Vagina (tissue), 2 donors: ENCODE measurements at regions not wholly inside any gene's neighbourhood (a gene's known extent, or its start where the extent isn't known, plus 50 kb on each side); places are given as distances from the start of the nearest gene placed in this dataset.
"Not testable (repeated sequence)": the region's sequence is repeated elsewhere in the genome, so short reads cannot be mapped to it uniquely, and the experiment has no call there.

Experiments used
- DNase-seq, 2 donors: peaks; one replicate each; pipeline ENCODE4 v3.0.0-alpha.2; 2017; ENCODE audit errors: extremely low spot score in 2 of 2
- H3K27ac ChIP-seq: fragments of 200-600 bp; sonication (generic); one replicate; pipeline ENCODE4 v1.5.1; 2019
- H3K27me3 ChIP-seq: fragments of 200-600 bp; sonication (generic); one replicate; pipeline ENCODE4 v1.5.1; 2019
- H3K36me3 ChIP-seq, 2 donors: fragments of 200-600 bp; sonication (generic); one replicate each; pipeline ENCODE4 v1.5.1; 2017 to 2019
- H3K4me1 ChIP-seq: fragments of 200-600 bp; sonication (generic); one replicate; pipeline ENCODE4 v1.5.1; 2019
- H3K4me3 ChIP-seq, 2 donors: fragments of 200-600 bp; sonication (generic); 1 replicate in 1 of 2; 2 replicates in 1 of 2; pipeline ENCODE4 v1.5.1; 2016 to 2019
- H3K9me3 ChIP-seq: fragments of 200-600 bp; sonication (generic); one replicate; pipeline ENCODE4 v1.5.1; 2019
- CTCF ChIP-seq, 3 experiments: fragments of 450-650 bp in 2 of 3; fragments of 200-600 bp in 1 of 3; sonication (generic) in 1 of 3; IDR thresholded peaks; one replicate each; pipeline ENCODE4 v1.5.1; 2017 to 2019; ENCODE audit warnings: antibody characterized with exemption in 3 of 3, mild to moderate bottlenecking in 2 of 3, moderate library complexity in 2 of 3
- POLR2A ChIP-seq, 2 donors: fragments of 450-650 bp; IDR thresholded peaks; one replicate each; pipeline ENCODE4 v1.6.1; 2017; ENCODE audit warnings: antibody characterized with exemption in 2 of 2, mild to moderate bottlenecking in 2 of 2, moderate library complexity in 2 of 2
- POLR2AphosphoS5 ChIP-seq, 2 donors: sonication (generic); formaldehyde crosslinking; IDR thresholded peaks; one replicate each; pipeline ENCODE4 v1.9.0; 2017; ENCODE audit warnings: antibody characterized with exemption in 2 of 2, mild to moderate bottlenecking in 2 of 2, low read depth in 1 of 2; ENCODE audit not compliant: insufficient read depth in 1 of 2
- intact Hi-C: fragments of 100-400 bp; cut with DNase I; formaldehyde crosslinking; loops from one replicate; pipeline ENCODE4 v1.15.1; 2023

- Histone ChIP-seq H3K9me3 (no peaks in the 10 kb centered on the region), H3K27me3 (no peaks in the 10 kb centered on the region), H3K4me1 (no peaks in the 10 kb centered on the region), H3K4me3 (no peak overlapping the region), H3K36me3 (no peaks in the 10 kb centered on the region), H3K27ac (no peak overlapping the region)
- DNase-seq: no peak
- TF ChIP-seq POLR2AphosphoS5 (IDR thresholded peaks at IDR 0.05; ENCODE audit: insufficient read depth in 1 of 2, low read depth in 1 of 2) (no peak), CTCF (IDR thresholded peaks at IDR 0.05) (no peak), POLR2A (IDR thresholded peaks at IDR 0.05) (no peak)
- intact Hi-C loops: no loop called here
Measured at GRCh38 chr13:62779161-62779560, 1363.5 kb upstream of the PCDH20 start.

GRCh38 chr13:62767473-62767872, 1351.8 kb upstream of the PCDH20 start:
- TF ChIP-seq CTCF (IDR thresholded peaks at IDR 0.05): no peak
- no peak for TF ChIP-seq POLR2A (IDR thresholded peaks at IDR 0.05)
- TF ChIP-seq POLR2AphosphoS5 (IDR thresholded peaks at IDR 0.05; ENCODE audit: insufficient read depth in 1 of 2, low read depth in 1 of 2): no peak
- no peaks in the 10 kb centered on the region for H3K36me3 ChIP-seq
- intact Hi-C loops: no loop called here
- DNase-seq: no peak
- H3K27me3 ChIP-seq: no peaks in the 10 kb centered on the region
- H3K9me3 ChIP-seq: no peaks in the 10 kb centered on the region
- no peak overlapping the region for H3K4me3 ChIP-seq
- no peaks in the 10 kb centered on the region for H3K4me1 ChIP-seq
- H3K27ac ChIP-seq: no peak overlapping the region

- no peaks in the 10 kb centered on the region for H3K27me3 ChIP-seq
- H3K27ac ChIP-seq: no peak overlapping the region
Measured at GRCh38 chr13:62760724-62761123, 1345.1 kb upstream of the PCDH20 start.

GRCh38 chr13:62747629-62748028, 1332.0 kb upstream of the PCDH20 start:
- H3K4me1 ChIP-seq: no peaks in the 10 kb centered on the region
- no peak overlapping the region for H3K4me3 ChIP-seq
- H3K36me3 ChIP-seq: no peaks in the 10 kb centered on the region
- no peaks in the 10 kb centered on the region for H3K9me3 ChIP-seq
- no peaks in the 10 kb centered on the region for H3K27me3 ChIP-seq
- no peak overlapping the region for H3K27ac ChIP-seq
- TF ChIP-seq POLR2A (IDR thresholded peaks at IDR 0.05): no peak
- intact Hi-C loops: no loop called here
- DNase-seq: no peak

More at GRCh38 chr13:62760724-62761123, 1345.1 kb upstream of the PCDH20 start:
- Histone ChIP-seq H3K36me3 (no peaks in the 10 kb centered on the region), H3K4me3 (no peak overlapping the region), H3K4me1 (no peaks in the 10 kb centered on the region), H3K9me3 (no peaks in the 10 kb centered on the region)
- intact Hi-C loops: no loop called here
- DNase-seq: no peak
- TF ChIP-seq POLR2AphosphoS5 (IDR thresholded peaks at IDR 0.05; ENCODE audit: insufficient read depth in 1 of 2, low read depth in 1 of 2): no peak
- no peak for TF ChIP-seq CTCF (IDR thresholded peaks at IDR 0.05)
- no peak for TF ChIP-seq POLR2A (IDR thresholded peaks at IDR 0.05)

- no peaks in the 10 kb centered on the region for H3K9me3 ChIP-seq
- H3K27ac ChIP-seq: no peak overlapping the region
- H3K4me3 ChIP-seq: no peak overlapping the region
- no peak for TF ChIP-seq POLR2AphosphoS5 (IDR thresholded peaks at IDR 0.05; ENCODE audit: insufficient read depth in 1 of 2, low read depth in 1 of 2)
- TF ChIP-seq POLR2A (IDR thresholded peaks at IDR 0.05): no peak
- TF ChIP-seq CTCF (IDR thresholded peaks at IDR 0.05): no peak
- intact Hi-C loops: no loop called here
- no peaks in the 10 kb centered on the region for H3K36me3 ChIP-seq
- DNase-seq: no peak
- no peaks in the 10 kb centered on the region for H3K27me3 ChIP-seq
- H3K4me1 ChIP-seq: no peaks in the 10 kb centered on the region
Measured at GRCh38 chr13:62747152-62747551, 1331.5 kb upstream of the PCDH20 start.

GRCh38 chr13:62729746-62730145, 1314.1 kb upstream of the PCDH20 start:
- DNase-seq, H3K27ac ChIP-seq, H3K27me3 ChIP-seq, H3K9me3 ChIP-seq, H3K4me3 ChIP-seq, intact Hi-C loops, H3K4me1 ChIP-seq, H3K36me3 ChIP-seq: not testable (repeated sequence)
